ENCODE measurements at regions not wholly inside any gene's neighbourhood (a gene's known extent, or its start where the extent isn't known, plus 50 kb on each side); places are given as distances from the start of the nearest gene placed in this dataset.

DNA sequence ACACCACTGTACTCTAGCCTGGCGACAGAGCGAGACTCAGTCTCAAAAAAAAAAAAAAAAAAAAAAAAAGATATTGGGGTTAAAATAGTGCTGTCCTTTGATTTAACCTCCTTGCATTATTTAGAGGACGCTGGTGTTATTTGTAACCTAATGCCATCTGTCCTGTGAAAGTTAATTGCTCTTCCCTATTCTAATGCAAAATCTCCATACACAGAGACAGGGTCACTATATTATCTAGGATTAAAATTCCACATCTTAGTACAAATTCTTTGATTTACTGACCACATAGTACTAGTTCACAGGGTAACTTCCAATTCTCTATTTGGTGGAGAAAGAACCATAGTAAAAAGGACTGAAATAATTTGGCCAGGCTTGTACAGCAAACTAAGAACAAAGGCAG, 184.2 kb upstream of the STEAP4 start:
- intact Hi-C loops (cut with micrococcal nuclease; ENCODE audit: unreplicated experiment) = no loop called here
- POLR2A ChIA-PET (ENCODE audit: low non-redundant PET) = no interaction called here
- no peak overlapping the region for H3K4me3 ChIP-seq (ENCODE audit: low read depth, low read length, poor library complexity, severe bottlenecking)
- no peaks in the 10 kb centered on the region for H3K4me1 ChIP-seq (ENCODE audit: insufficient read depth, low read length, poor library complexity, severe bottlenecking)
- no peak for DNase-seq (ENCODE audit: low spot score)
- H3K27ac ChIP-seq (ENCODE audit: low read depth, low read length, poor library complexity, severe bottlenecking) = no peak overlapping the region
- no peaks in the 10 kb centered on the region for H3K36me3 ChIP-seq (ENCODE audit: insufficient read depth, low read length, poor library complexity, severe bottlenecking)
- no peaks in the 10 kb centered on the region for H3K27me3 ChIP-seq (replicated peaks; ENCODE audit: insufficient read depth, low read depth, low read length, poor library complexity)
- BruUV-seq (replicated peaks) = no TSS peak
- no peaks in the 10 kb centered on the region for H3K9me3 ChIP-seq (ENCODE audit: low read depth, low read length, poor library complexity, severe bottlenecking)
- no peak for TF ChIP-seq EZH2 (IDR thresholded peaks at IDR 0.05; ENCODE audit: borderline replicate concordance, low read depth, low read length, poor library complexity, severe bottlenecking)
- TF ChIP-seq, protein P1, sequence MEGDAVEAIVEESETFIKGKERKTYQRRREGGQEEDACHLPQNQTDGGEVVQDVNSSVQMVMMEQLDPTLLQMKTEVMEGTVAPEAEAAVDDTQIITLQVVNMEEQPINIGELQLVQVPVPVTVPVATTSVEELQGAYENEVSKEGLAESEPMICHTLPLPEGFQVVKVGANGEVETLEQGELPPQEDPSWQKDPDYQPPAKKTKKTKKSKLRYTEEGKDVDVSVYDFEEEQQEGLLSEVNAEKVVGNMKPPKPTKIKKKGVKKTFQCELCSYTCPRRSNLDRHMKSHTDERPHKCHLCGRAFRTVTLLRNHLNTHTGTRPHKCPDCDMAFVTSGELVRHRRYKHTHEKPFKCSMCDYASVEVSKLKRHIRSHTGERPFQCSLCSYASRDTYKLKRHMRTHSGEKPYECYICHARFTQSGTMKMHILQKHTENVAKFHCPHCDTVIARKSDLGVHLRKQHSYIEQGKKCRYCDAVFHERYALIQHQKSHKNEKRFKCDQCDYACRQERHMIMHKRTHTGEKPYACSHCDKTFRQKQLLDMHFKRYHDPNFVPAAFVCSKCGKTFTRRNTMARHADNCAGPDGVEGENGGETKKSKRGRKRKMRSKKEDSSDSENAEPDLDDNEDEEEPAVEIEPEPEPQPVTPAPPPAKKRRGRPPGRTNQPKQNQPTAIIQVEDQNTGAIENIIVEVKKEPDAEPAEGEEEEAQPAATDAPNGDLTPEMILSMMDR (conservative IDR thresholded peaks at IDR 0.05; ENCODE audit: low read depth, low read length) = no peak
- CTCF ChIA-PET = no interaction called here

- no peaks in the 10 kb centered on the region for H3K27me3 ChIP-seq (replicated peaks; ENCODE audit: insufficient read depth, low read depth, low read length, poor library complexity)
- no peaks in the 10 kb centered on the region for H3K36me3 ChIP-seq (ENCODE audit: insufficient read depth, low read length, poor library complexity, severe bottlenecking)
- no peaks in the 10 kb centered on the region for H3K4me1 ChIP-seq (ENCODE audit: insufficient read depth, low read length, poor library complexity, severe bottlenecking)
- no peak overlapping the region for H3K4me3 ChIP-seq (ENCODE audit: low read depth, low read length, poor library complexity, severe bottlenecking)
- intact Hi-C loops (cut with micrococcal nuclease; ENCODE audit: unreplicated experiment) = no loop called here
- BruUV-seq (replicated peaks) = no TSS peak
- DNase-seq (ENCODE audit: low spot score) = no peak
- no peaks in the 10 kb centered on the region for H3K9me3 ChIP-seq (ENCODE audit: low read depth, low read length, poor library complexity, severe bottlenecking)
- CTCF ChIA-PET = no interaction called here
- POLR2A ChIA-PET (ENCODE audit: low non-redundant PET) = no interaction called here
- no peak overlapping the region for H3K27ac ChIP-seq (ENCODE audit: low read depth, low read length, poor library complexity, severe bottlenecking)
- TF ChIP-seq, protein P1 (conservative IDR thresholded peaks at IDR 0.05; ENCODE audit: low read depth, low read length) = no peak
- no peak for TF ChIP-seq EZH2 (IDR thresholded peaks at IDR 0.05; ENCODE audit: borderline replicate concordance, low read depth, low read length, poor library complexity, severe bottlenecking)
Observed at GRCh38 chr7:88490161-88490560, 183.5 kb upstream of the STEAP4 start.

GRCh38 chr7:88485821-88486220, 179.1 kb upstream of the STEAP4 start:
- H3K27ac ChIP-seq (ENCODE audit: low read depth, low read length, poor library complexity, severe bottlenecking) = no peak overlapping the region
- H3K4me3 ChIP-seq (ENCODE audit: low read depth, low read length, poor library complexity, severe bottlenecking) = no peak overlapping the region
- no peaks in the 10 kb centered on the region for H3K27me3 ChIP-seq (replicated peaks; ENCODE audit: insufficient read depth, low read depth, low read length, poor library complexity)
- no peak for DNase-seq (ENCODE audit: low spot score)
- H3K4me1 ChIP-seq (ENCODE audit: insufficient read depth, low read length, poor library complexity, severe bottlenecking) = no peaks in the 10 kb centered on the region
- no TSS peak for BruUV-seq (replicated peaks)
- H3K36me3 ChIP-seq (ENCODE audit: insufficient read depth, low read length, poor library complexity, severe bottlenecking) = no peaks in the 10 kb centered on the region
- intact Hi-C loops (cut with micrococcal nuclease; ENCODE audit: unreplicated experiment) = no loop called here
- ChIA-PET CTCF (no interaction called here), POLR2A (ENCODE audit: low non-redundant PET) (no interaction called here)
- TF ChIP-seq EZH2 (IDR thresholded peaks at IDR 0.05; ENCODE audit: borderline replicate concordance, low read depth, low read length, poor library complexity, severe bottlenecking) = no peak
- TF ChIP-seq, protein P1 (conservative IDR thresholded peaks at IDR 0.05; ENCODE audit: low read depth, low read length) = no peak
- no peaks in the 10 kb centered on the region for H3K9me3 ChIP-seq (ENCODE audit: low read depth, low read length, poor library complexity, severe bottlenecking)

Measured in A673 (cell line).